GM12865 (cell line): ENCODE measurements at regions not wholly inside any gene's neighbourhood (a gene's known extent, or its start where the extent isn't known, plus 50 kb on each side); places are given as distances from the start of the nearest gene placed in this dataset.
"Not testable (repeated sequence)": the region's sequence is repeated elsewhere in the genome, so short reads cannot be mapped to it uniquely, and the experiment has no call there.

Experiments
- DNase-seq: peaks from one replicate; pipeline ENCODE4 v3.0.0; 2010; ENCODE audit warnings: low read depth
- H3K4me3 ChIP-seq: 2 replicates; pipeline ENCODE4 v1.5.1; 2011; ENCODE audit warnings: mild to moderate bottlenecking, low read depth, low read length, control low read depth
- TF ChIP-seq, protein P1 (sequence below): IDR thresholded peaks from 2 replicates; pipeline ENCODE4 v1.5.1; 2011; ENCODE audit warnings: low read length, control low read depth, low read depth, inconsistent platforms; ENCODE audit not compliant: insufficient read depth; ENCODE audit errors: missing control alignments

DNA sequence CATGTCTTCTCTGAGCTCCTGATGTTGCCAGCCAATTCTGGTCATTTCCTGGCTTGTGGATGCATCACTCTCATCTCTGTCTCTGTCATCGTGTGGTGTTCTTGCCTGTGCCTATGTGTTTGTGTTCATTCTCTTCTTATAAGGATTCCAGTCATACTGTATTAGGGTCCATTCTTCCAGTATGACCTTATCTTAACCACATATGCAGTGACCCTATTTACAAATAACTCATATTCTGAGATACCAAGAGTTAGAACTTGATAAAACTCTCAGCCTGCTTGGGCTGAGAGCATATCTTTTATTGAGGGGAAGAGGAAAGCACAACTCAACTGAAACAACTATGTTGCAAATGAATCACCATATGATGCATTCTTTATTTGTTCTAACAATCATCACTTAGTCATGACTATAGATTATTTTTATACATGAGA lies 189.0 kb upstream of the ANXA10 start:
- DNase-seq: no peak
- H3K4me3 ChIP-seq: no peak overlapping the region
- TF ChIP-seq, protein P1, sequence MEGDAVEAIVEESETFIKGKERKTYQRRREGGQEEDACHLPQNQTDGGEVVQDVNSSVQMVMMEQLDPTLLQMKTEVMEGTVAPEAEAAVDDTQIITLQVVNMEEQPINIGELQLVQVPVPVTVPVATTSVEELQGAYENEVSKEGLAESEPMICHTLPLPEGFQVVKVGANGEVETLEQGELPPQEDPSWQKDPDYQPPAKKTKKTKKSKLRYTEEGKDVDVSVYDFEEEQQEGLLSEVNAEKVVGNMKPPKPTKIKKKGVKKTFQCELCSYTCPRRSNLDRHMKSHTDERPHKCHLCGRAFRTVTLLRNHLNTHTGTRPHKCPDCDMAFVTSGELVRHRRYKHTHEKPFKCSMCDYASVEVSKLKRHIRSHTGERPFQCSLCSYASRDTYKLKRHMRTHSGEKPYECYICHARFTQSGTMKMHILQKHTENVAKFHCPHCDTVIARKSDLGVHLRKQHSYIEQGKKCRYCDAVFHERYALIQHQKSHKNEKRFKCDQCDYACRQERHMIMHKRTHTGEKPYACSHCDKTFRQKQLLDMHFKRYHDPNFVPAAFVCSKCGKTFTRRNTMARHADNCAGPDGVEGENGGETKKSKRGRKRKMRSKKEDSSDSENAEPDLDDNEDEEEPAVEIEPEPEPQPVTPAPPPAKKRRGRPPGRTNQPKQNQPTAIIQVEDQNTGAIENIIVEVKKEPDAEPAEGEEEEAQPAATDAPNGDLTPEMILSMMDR: no peak

GRCh38 chr4:167906851-167907250 lies 185.5 kb upstream of the ANXA10 start:
- no peak for DNase-seq
- no peak overlapping the region for H3K4me3 ChIP-seq
- TF ChIP-seq, protein P1: no peak

DNA sequence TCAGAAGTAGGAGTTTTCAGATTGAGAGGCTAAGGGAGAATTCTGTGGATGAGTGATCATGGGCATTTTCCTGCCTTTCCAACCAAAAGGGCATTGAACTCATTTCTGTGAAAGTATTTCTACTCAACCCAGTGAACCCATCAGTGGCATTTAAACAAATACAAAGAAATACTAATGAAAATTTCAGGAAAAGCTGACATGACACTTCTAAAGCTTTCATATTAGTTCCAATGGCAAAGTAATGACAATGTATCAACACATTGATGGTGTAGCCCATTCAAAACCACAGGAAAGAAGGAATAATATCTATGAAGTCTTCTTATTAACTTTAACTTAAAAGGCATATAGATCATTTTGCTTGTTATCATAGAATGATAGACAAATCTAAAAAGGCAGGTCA lies 183.5 kb upstream of the ANXA10 start:
- TF ChIP-seq, protein P1: no peak
- no peak for DNase-seq
- no peak overlapping the region for H3K4me3 ChIP-seq

DNA sequence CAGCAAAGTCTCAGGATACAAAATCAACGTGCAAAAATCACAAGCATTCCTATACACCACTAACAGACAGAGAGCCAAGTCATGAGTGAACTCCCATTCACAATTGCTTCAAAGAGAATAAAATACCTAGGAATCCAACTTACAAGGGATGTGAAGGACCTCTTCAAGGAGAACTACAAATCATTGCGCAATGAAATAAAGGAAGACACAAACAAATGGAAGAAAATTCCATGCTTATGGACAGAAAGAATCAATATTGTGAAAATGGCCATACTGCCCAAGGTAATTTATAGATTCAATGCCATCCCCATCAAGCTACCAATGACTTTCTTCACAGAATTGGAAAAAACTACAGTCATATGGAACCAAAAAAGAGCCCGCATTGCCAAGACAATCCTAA lies 179.8 kb upstream of the ANXA10 start:
- DNase-seq, H3K4me3 ChIP-seq: not testable (repeated sequence)

DNA sequence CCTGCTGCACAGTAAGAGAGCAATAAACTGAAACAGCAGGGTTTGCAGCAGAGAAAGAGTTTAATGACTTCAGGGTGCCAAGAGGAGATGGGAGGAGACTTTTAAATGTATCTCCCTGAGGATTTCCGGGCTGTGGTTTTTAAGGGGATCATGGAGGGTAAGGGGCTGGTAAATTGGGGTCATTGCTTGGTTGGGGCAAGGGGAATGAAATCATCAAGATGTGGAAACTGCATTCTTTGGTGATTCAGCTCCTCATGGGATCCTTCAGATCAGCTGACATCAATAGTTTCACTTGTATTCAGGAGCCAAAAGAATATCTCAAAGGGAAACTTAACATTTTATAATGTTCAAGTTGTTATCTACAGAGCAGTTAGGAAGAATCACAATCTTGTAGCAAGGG lies 174.3 kb upstream of the ANXA10 start:
- TF ChIP-seq, protein P1: no peak
- no peak for DNase-seq

DNA sequence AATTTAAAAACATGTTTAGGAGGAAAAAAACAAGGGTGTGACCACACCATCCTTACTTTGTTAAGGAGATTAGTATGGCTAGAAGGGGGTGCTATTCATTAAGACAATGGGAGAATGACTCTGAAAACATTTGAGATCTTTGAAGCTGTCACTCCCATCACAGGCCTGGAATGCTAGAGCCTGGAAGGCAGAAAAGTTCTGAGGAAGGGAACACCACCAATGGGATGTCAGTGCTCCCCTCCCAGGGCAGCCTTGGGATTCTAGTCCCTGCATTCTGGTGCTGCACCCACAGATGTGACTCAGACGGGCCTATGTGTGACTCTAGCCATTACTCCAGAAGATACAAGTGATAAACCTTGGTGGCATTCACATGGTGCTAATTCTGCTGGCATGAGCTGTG lies 162.2 kb upstream of the ANXA10 start:
- TF ChIP-seq, protein P1: no peak
- no peak for DNase-seq
- H3K4me3 ChIP-seq: no peak overlapping the region

More for the DNA sequence above, 174.3 kb upstream of the ANXA10 start:
- H3K4me3 ChIP-seq: no peak overlapping the region

DNA sequence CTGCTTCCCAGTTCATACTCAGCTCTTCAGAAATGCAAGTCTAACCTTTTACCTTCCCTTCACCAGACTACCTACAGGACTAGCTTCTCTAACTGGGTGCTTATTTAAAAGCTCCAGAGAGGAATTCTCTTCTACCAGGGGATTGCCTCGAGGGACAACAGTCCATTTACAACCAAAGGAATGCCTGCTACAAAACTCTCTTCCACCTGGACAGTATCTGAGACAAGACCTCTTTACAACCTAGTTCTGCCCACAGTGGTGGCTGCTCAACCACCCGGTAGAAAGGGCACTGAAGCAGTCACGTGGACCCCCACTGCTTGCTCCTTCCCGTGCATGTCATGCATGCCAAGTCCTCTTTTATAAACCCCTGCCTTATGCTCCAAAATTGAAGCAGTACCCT lies 158.1 kb upstream of the ANXA10 start:
- DNase-seq: no peak
- no peak overlapping the region for H3K4me3 ChIP-seq
- TF ChIP-seq, protein P1: no peak
